ENCODE measurements at regions not wholly inside any gene's neighbourhood (a gene's known extent, or its start where the extent isn't known, plus 50 kb on each side); places are given as distances from the start of the nearest gene placed in this dataset.

GRCh38 chr13:107999751-108000150, 215.6 kb downstream of the LIG4 start:
- no peak for TF ChIP-seq CTCF (IDR thresholded peaks at IDR 0.05)
- no peak for TF ChIP-seq POLR2A (IDR thresholded peaks at IDR 0.05)
